ENCODE measurements at regions not wholly inside any gene's neighbourhood (a gene's known extent, or its start where the extent isn't known, plus 50 kb on each side); places are given as distances from the start of the nearest gene placed in this dataset.

- Histone ChIP-seq H3K27ac (ENCODE audit: insufficient read depth, low read length) (peak overlapping the region; percentile 46; the same call in 1 of the 2 replicates), H3K9ac (ENCODE audit: low read depth, low read length) (no peak overlapping the region), H2BK5ac (ENCODE audit: low read depth, low read length, poor library complexity, severe bottlenecking) (peak overlapping the region; percentile 71), H3K9me3 (ENCODE audit: control insufficient read depth, insufficient read depth, low read length) (no peaks in the 10 kb centered on the region), H3K14ac (replicated peaks; ENCODE audit: low read depth, low read length) (no peak overlapping the region), H3K4me2 (ENCODE audit: low read depth, low read length) (no peak overlapping the region; the same call in 1 of the 2 replicates), H2AK5ac (ENCODE audit: low read depth, low read length) (no peak overlapping the region), H2BK15ac (ENCODE audit: low read depth, low read length) (0 out of 3 replicates have a peak overlapping the region, but pooled peaks have one; percentile 4), H3K4me3 (ENCODE audit: insufficient read depth, low read depth, low read length) (no peak overlapping the region), H2BK20ac (ENCODE audit: low read depth, low read length) (no peak overlapping the region; the same call in 1 of the 2 replicates), H3K4me1 (ENCODE audit: control insufficient read depth, insufficient read depth, low read length) (no peaks in the 10 kb centered on the region), H4K8ac (ENCODE audit: low read depth in 2 of 2, low read length in 2 of 2) (peak overlapping the region in 1 of 2 experiments; percentile 78; a peak in 1 of 4 replicates), H3K4ac (ENCODE audit: low read depth, low read length) (peak overlapping the region; percentile 60; the same call in 1 of the 2 replicates), H2AK9ac (replicated peaks; ENCODE audit: low read depth, low read length, poor library complexity) (no peak overlapping the region), H4K91ac (ENCODE audit: insufficient read depth, low read depth, low read length) (no peak overlapping the region), H3K56ac (ENCODE audit: extremely low read depth, insufficient read depth, low read length) (no peak overlapping the region), H3K9me1 (ENCODE audit: insufficient read depth, low read length) (no peaks in the 10 kb centered on the region; the same call in 1 of the 2 replicates), H3K23ac (ENCODE audit: low read depth, low read length) (no peak overlapping the region), H4K5ac (ENCODE audit: low read depth, low read length) (peak overlapping the region; percentile 24; the same call in 1 of the 2 replicates), H3K18ac (ENCODE audit: low read depth, low read length) (peak overlapping the region; percentile 62; the same call in 1 of the 2 replicates), H2BK120ac (ENCODE audit: low read depth, low read length) (peak overlapping the region; percentile 16; the same call in 1 of the 2 replicates), H4K20me1 (ENCODE audit: insufficient read depth, low read length) (no peaks in the 10 kb centered on the region), H2AFZ (replicated peaks; ENCODE audit: low read length, poor library complexity) (no peak overlapping the region), H3K79me1 (ENCODE audit: low read depth in 1 of 2, low read length in 2 of 2) (no peaks in the 10 kb centered on the region), H3K36me3 (ENCODE audit: control insufficient read depth, insufficient read depth, low read length) (no peaks in the 10 kb centered on the region), H3K27me3 (ENCODE audit: control insufficient read depth, insufficient read depth, low read length) (no peaks in the 10 kb centered on the region)
- peak; percentile 74 for TF ChIP-seq FOS (IDR thresholded peaks at IDR 0.05; ENCODE audit: low read depth, low read length)
- TF ChIP-seq CEBPB (IDR thresholded peaks at IDR 0.05; ENCODE audit: low read depth, low read length): peak; percentile 85
- no peak for TF ChIP-seq NFE2L2 (IDR thresholded peaks at IDR 0.05; ENCODE audit: low read depth, low read length)
- DNase-seq: peak; percentile 89
- intact Hi-C loops (cut with micrococcal nuclease) (no loop called here), dilution Hi-C loops (cut with HindIII; ENCODE audit: low sequenced_read_pairs, unreplicated experiment) (no loop called here), in situ Hi-C loops (cut with MboI; ENCODE audit: low sequenced_read_pairs) (no loop called here)
- ChIA-PET CTCF (no interaction called here), POLR2A (ENCODE audit: unreplicated experiment) (no interaction called here)
- ATAC-seq (ENCODE audit: low read depth): peak; percentile 86
- no CpG with 5 or more reads among the region's 4 CpGs for WGBS, 2 experiments (ENCODE audit: extremely low coverage in 2 of 2, insufficient read length in 1 of 2)
- BruUV-seq (replicated peaks): no TSS peak
Measured at GRCh38 chr5:120160124-120160895, 303.8 kb upstream of the PRR16 start.
